H9 (cell line): ENCODE measurements at regions not wholly inside any gene's neighbourhood (a gene's known extent, or its start where the extent isn't known, plus 50 kb on each side); places are given as distances from the start of the nearest gene placed in this dataset.

Experiments
- DNase-seq: peaks from one replicate; pipeline ENCODE4 v3.0.0-alpha.2; 2017
- H2AFZ ChIP-seq: one replicate; pipeline ENCODE4 v1.6.1; 2013; ENCODE audit warnings: mild to moderate bottlenecking, low read length, control low read depth, moderate library complexity
- H2AK5ac ChIP-seq: 2 replicates; pipeline ENCODE4 v1.6.1; 2013; ENCODE audit warnings: low read length, control low read depth, mixed read lengths; ENCODE audit not compliant: insufficient read length
- H2BK120ac ChIP-seq: one replicate; pipeline ENCODE4 v1.6.1; 2013; ENCODE audit warnings: low read depth, mild to moderate bottlenecking, low read length, control low read depth, inconsistent platforms; ENCODE audit not compliant: poor library complexity, severe bottlenecking
- H2BK12ac ChIP-seq: 2 replicates; pipeline ENCODE4 v1.6.1; 2013; ENCODE audit warnings: low read length, control low read depth, mixed read lengths, low read depth; ENCODE audit not compliant: insufficient read length
- H2BK15ac ChIP-seq: 2 replicates; pipeline ENCODE4 v1.6.1; 2013; ENCODE audit warnings: low read depth, low read length, control low read depth
- H2BK20ac ChIP-seq: one replicate; pipeline ENCODE4 v1.6.1; 2013; ENCODE audit warnings: low read depth, mild to moderate bottlenecking, low read length, control low read depth, inconsistent platforms; ENCODE audit not compliant: poor library complexity, severe bottlenecking
- H2BK5ac ChIP-seq: 2 replicates; pipeline ENCODE4 v1.6.1; 2013; ENCODE audit warnings: low read length, control low read depth, mixed read lengths; ENCODE audit not compliant: insufficient read length
- H3K14ac ChIP-seq: 2 replicates; pipeline ENCODE4 v1.6.1; 2013; ENCODE audit warnings: low read length, control low read depth; ENCODE audit not compliant: insufficient read depth
- H3K18ac ChIP-seq: 2 replicates; pipeline ENCODE4 v1.6.1; 2013; ENCODE audit warnings: low read depth, mild to moderate bottlenecking, mixed read lengths, low read length, control low read depth; ENCODE audit not compliant: insufficient read length
- H3K23ac ChIP-seq: 2 replicates; pipeline ENCODE4 v1.6.1; 2013; ENCODE audit warnings: low read length, control low read depth, mixed read lengths, low read depth; ENCODE audit not compliant: insufficient read length
- H3K23me2 ChIP-seq: 2 replicates; pipeline ENCODE4 v1.6.1; 2013; ENCODE audit warnings: low read depth, mild to moderate bottlenecking, mixed read lengths, low read length, control low read depth; ENCODE audit not compliant: insufficient read length, poor library complexity, severe bottlenecking
- H3K27ac ChIP-seq: 2 replicates; pipeline ENCODE4 v1.5.1; 2013; ENCODE audit warnings: low read length, control low read depth, mixed read lengths, low read depth; ENCODE audit not compliant: insufficient read length
- H3K27me3 ChIP-seq: 2 replicates; pipeline ENCODE4 v1.6.1; 2013; ENCODE audit warnings: low read length, control low read depth, inconsistent platforms; ENCODE audit not compliant: insufficient read depth
- H3K4ac ChIP-seq: 2 replicates; pipeline ENCODE4 v1.6.1; 2013; ENCODE audit warnings: low read depth, mild to moderate bottlenecking, control low read depth, inconsistent platforms, low read length, moderate library complexity
- H3K4me1 ChIP-seq: 2 replicates; pipeline ENCODE4 v1.6.1; 2013; ENCODE audit warnings: low read length, control low read depth, inconsistent platforms; ENCODE audit not compliant: insufficient read depth
- H3K4me2 ChIP-seq: 2 replicates; pipeline ENCODE4 v1.6.1; 2013; ENCODE audit warnings: low read length, control low read depth, mixed read lengths; ENCODE audit not compliant: insufficient read length, insufficient read depth
- H3K56ac ChIP-seq: 2 replicates; pipeline ENCODE4 v1.6.1; 2013; ENCODE audit warnings: low read depth, mild to moderate bottlenecking, mixed read lengths, low read length, control low read depth; ENCODE audit not compliant: insufficient read length
- H3K79me1 ChIP-seq: 2 replicates; pipeline ENCODE4 v1.6.1; 2013; ENCODE audit warnings: low read depth, mild to moderate bottlenecking, moderate library complexity, low read length, control low read depth, inconsistent platforms; ENCODE audit not compliant: insufficient read depth, poor library complexity, severe bottlenecking
- H3K79me2 ChIP-seq: 2 replicates; pipeline ENCODE4 v1.6.1; 2013; ENCODE audit warnings: low read length, control low read depth, inconsistent platforms; ENCODE audit not compliant: insufficient read depth
- H3K9ac ChIP-seq: 2 replicates; pipeline ENCODE4 v1.6.1; 2013; ENCODE audit warnings: low read length, control low read depth, mixed read lengths; ENCODE audit not compliant: insufficient read length; ENCODE audit errors: extremely low read depth
- H3K9me3 ChIP-seq: one replicate; pipeline ENCODE4 v1.6.1; 2013; ENCODE audit warnings: low read depth, low read length, inconsistent platforms; ENCODE audit not compliant: control insufficient read depth
- H3T11ph ChIP-seq: one replicate; pipeline ENCODE4 v1.6.1; 2013; ENCODE audit warnings: mild to moderate bottlenecking, low read length, control low read depth, inconsistent platforms
- H4K20me1 ChIP-seq: one replicate; pipeline ENCODE4 v1.6.1; 2013; ENCODE audit not compliant: control insufficient read depth, insufficient read length, insufficient read depth
- H4K5ac ChIP-seq: 2 replicates; pipeline ENCODE4 v1.6.1; 2013; ENCODE audit warnings: low read depth, mild to moderate bottlenecking, mixed read lengths, low read length, control low read depth; ENCODE audit not compliant: insufficient read length
- H4K8ac ChIP-seq: replicated peaks from 2 replicates; pipeline ENCODE4 v1.6.1; 2013; ENCODE audit warnings: low read length, control low read depth, mixed read lengths, low read depth; ENCODE audit not compliant: insufficient read length
- H4K91ac ChIP-seq: 2 replicates; pipeline ENCODE4 v1.6.1; 2013; ENCODE audit warnings: low read depth, mild to moderate bottlenecking, moderate library complexity, mixed read lengths, low read length, control low read depth; ENCODE audit not compliant: insufficient read length
- H3K27ac Mint-ChIP-seq, 3 experiments: 2 replicates in 2 of 3; 3 replicates in 1 of 3; pipeline ENCODE4 v1.8.0; 2020 to 2021; ENCODE audit warnings: mixed read lengths in 3 of 3, mild to moderate bottlenecking in 1 of 3, moderate library complexity in 1 of 3
- H3K27me3 Mint-ChIP-seq: 2 replicates; pipeline ENCODE4 v1.8.0; 2021; ENCODE audit warnings: low read depth, mild to moderate bottlenecking, moderate library complexity, mixed read lengths
- H3K36me3 Mint-ChIP-seq, 3 experiments: 2 replicates in 2 of 3; 3 replicates in 1 of 3; pipeline ENCODE4 v1.8.0; 2020 to 2021; ENCODE audit warnings: low read depth in 3 of 3, mixed read lengths in 3 of 3; ENCODE audit not compliant: insufficient read depth in 1 of 3
- H3K4me1 Mint-ChIP-seq, 2 experiments: 2 replicates each; pipeline ENCODE4 v1.8.0; 2020; ENCODE audit warnings: mixed read lengths in 2 of 2
- H3K4me3 Mint-ChIP-seq, 2 experiments: 2 replicates in 1 of 2; 3 replicates in 1 of 2; pipeline ENCODE4 v1.8.0; 2020 to 2021; ENCODE audit warnings: mild to moderate bottlenecking in 2 of 2, mixed read lengths in 2 of 2, moderate library complexity in 1 of 2
- H3K9me3 Mint-ChIP-seq, 2 experiments: 2 replicates in 1 of 2; 3 replicates in 1 of 2; pipeline ENCODE4 v1.8.0; 2020; ENCODE audit warnings: mild to moderate bottlenecking in 2 of 2, mixed read lengths in 2 of 2, moderate library complexity in 1 of 2
- WGBS: extraction: QIAGEN DNeasy Blood & Tissue Kit; methylation state at CpG from one replicate; pipeline ENCODE4 v1.1.7; 2013; ENCODE audit warnings: missing lambda C conversion rate, low lambda C conversion rate, mixed read lengths; ENCODE audit not compliant: insufficient read length; ENCODE audit errors: extremely low coverage; 5-methylcytosine and 5-hydroxymethylcytosine counted together
- TF ChIP-seq, protein P1 (sequence below): fragments of 200-600 bp; sonication (generic); conservative IDR thresholded peaks from 3 replicates; pipeline ENCODE4 v1.8.0; 2021; ENCODE audit warnings: antibody characterized with exemption, mild to moderate bottlenecking

DNA sequence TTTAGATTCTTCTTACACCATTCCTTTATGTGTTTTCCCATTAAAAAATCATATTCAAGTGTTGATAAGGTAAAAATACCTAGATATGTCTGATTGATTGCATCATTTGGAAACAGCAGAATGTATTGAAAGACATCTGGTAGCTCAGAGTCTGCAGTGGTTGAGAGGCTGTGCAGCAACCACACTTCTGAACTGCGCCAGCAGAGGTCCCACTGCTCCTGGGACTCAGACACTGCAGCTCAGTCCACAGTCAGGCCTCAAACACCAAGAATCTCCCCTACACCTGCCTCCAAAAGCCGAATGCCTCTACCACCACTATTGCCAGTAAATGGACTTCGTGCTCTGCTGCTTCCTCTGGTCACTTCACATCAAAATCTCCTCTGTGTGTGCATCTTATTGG is 176.9 kb upstream of the LMCD1 start:
- TF ChIP-seq, protein P1, sequence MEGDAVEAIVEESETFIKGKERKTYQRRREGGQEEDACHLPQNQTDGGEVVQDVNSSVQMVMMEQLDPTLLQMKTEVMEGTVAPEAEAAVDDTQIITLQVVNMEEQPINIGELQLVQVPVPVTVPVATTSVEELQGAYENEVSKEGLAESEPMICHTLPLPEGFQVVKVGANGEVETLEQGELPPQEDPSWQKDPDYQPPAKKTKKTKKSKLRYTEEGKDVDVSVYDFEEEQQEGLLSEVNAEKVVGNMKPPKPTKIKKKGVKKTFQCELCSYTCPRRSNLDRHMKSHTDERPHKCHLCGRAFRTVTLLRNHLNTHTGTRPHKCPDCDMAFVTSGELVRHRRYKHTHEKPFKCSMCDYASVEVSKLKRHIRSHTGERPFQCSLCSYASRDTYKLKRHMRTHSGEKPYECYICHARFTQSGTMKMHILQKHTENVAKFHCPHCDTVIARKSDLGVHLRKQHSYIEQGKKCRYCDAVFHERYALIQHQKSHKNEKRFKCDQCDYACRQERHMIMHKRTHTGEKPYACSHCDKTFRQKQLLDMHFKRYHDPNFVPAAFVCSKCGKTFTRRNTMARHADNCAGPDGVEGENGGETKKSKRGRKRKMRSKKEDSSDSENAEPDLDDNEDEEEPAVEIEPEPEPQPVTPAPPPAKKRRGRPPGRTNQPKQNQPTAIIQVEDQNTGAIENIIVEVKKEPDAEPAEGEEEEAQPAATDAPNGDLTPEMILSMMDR = peak; percentile 71
- no peak overlapping the region for H2BK120ac ChIP-seq
- H3K4me1 Mint-ChIP-seq = peaks cover 0 to 11% of the 10 kb centered on the region in 2 experiments; a peak in 3 of 4 replicates
- no peak overlapping the region for H3K27ac ChIP-seq
- peak; percentile 69 for DNase-seq
- no peak overlapping the region for H3K27ac Mint-ChIP-seq
- no peak overlapping the region for H3K4me2 ChIP-seq
- no peak overlapping the region for H2BK15ac ChIP-seq
- H3K79me2 ChIP-seq = no peaks in the 10 kb centered on the region
- WGBS = no CpG with 5 or more reads among the region's 3 CpGs
- peaks cover 3 to 4% (median 3%) of the 10 kb centered on the region in 3 experiments; a peak in 3 of 7 replicates for H3K36me3 Mint-ChIP-seq
- H2AK5ac ChIP-seq = no peak overlapping the region
- H3K9ac ChIP-seq = no peak overlapping the region
- no peak overlapping the region for H3K23ac ChIP-seq
- peaks cover 4% of the 10 kb centered on the region; the same call in 1 of the 2 replicates for H3K4me1 ChIP-seq
- H4K91ac ChIP-seq = no peak overlapping the region
- H3T11ph ChIP-seq = no peak overlapping the region
- no peak overlapping the region for H2AFZ ChIP-seq
- H3K27me3 ChIP-seq = no peaks in the 10 kb centered on the region
- no peak overlapping the region for H4K8ac ChIP-seq
- no peaks in the 10 kb centered on the region for H4K20me1 ChIP-seq
- H3K9me3 ChIP-seq = no peaks in the 10 kb centered on the region
- H3K14ac ChIP-seq = no peak overlapping the region
- H3K79me1 ChIP-seq = no peaks in the 10 kb centered on the region
- H3K56ac ChIP-seq = no peak overlapping the region
- H2BK12ac ChIP-seq = no peak overlapping the region
- no peak overlapping the region for H3K4me3 Mint-ChIP-seq
- no peak overlapping the region for H2BK20ac ChIP-seq
- H3K4ac ChIP-seq = no peak overlapping the region
- peaks cover 5% of the 10 kb centered on the region in 2 experiments; a peak in 4 of 5 replicates for H3K9me3 Mint-ChIP-seq
- no peak overlapping the region for H2BK5ac ChIP-seq
- H3K23me2 ChIP-seq = no peaks in the 10 kb centered on the region
- H3K27me3 Mint-ChIP-seq = no peaks in the 10 kb centered on the region
- no peak overlapping the region for H3K18ac ChIP-seq
- no peak overlapping the region for H4K5ac ChIP-seq
